Endothelial cell of umbilical vein (primary cell): ENCODE measurements at regions not wholly inside any gene's neighbourhood (a gene's known extent, or its start where the extent isn't known, plus 50 kb on each side); places are given as distances from the start of the nearest gene placed in this dataset.

Source experiments
- BruUV-seq: library from RNA; stranded (reverse); fragments of 400-500 nt; replicated peaks from 2 replicates; lab custom pipeline; 2021; lab: Mats Ljungman, UMichigan
- CTCF ChIA-PET: fragments of 300-600, 350-600 bp; sonication (Branson Sonifier 250); formaldehyde crosslinking; loops from one replicate; lab custom pipeline; 2021; ENCODE audit warnings: antibody characterized with exemption, inconsistent platforms; lab: Charles Lee
- POLR2A ChIA-PET: fragments of 300-600, 350-600 bp; sonication (Branson Sonifier 250); formaldehyde crosslinking; loops from one replicate; lab custom pipeline; 2021; ENCODE audit warnings: antibody characterized with exemption, inconsistent platforms; lab: Charles Lee
- DNase-seq: peaks from one replicate; pipeline ENCODE4 v3.0.0-alpha.2; 2011; ENCODE audit warnings: low read depth, low spot score
- FAIRE-seq: peaks from 2 replicates; lab custom pipeline; 2011; peaks lifted over from hg19 to GRCh38; lab: Jason Lieb, UNC
- H2AFZ ChIP-seq: 2 replicates; pipeline ENCODE4 v1.6.0; 2012; ENCODE audit warnings: low read depth, low read length, control low read depth, inconsistent platforms
- H3K27ac ChIP-seq: 2 replicates; pipeline ENCODE4 v1.5.1; 2011; ENCODE audit warnings: low read depth, mild to moderate bottlenecking, control low read depth, low read length, moderate library complexity; ENCODE audit not compliant: insufficient read depth
- H3K27me3 ChIP-seq, 2 experiments: 2 replicates each; pipeline versions ENCODE4 v1.6.0 to v1.6.1; 2011; ENCODE audit warnings: low read length in 2 of 2, mixed read lengths in 1 of 2; ENCODE audit not compliant: control insufficient read depth in 2 of 2, insufficient read depth in 2 of 2
- H3K36me3 ChIP-seq, 2 experiments: 2 replicates in 1 of 2; 3 replicates in 1 of 2; pipeline ENCODE4 v1.5.1; 2011; ENCODE audit warnings: low read length in 2 of 2, mild to moderate bottlenecking in 1 of 2, moderate library complexity in 1 of 2; ENCODE audit not compliant: control insufficient read depth in 2 of 2, insufficient read depth in 2 of 2; ENCODE audit errors: extremely low read depth in 1 of 2
- H3K4me1 ChIP-seq: 3 replicates; pipeline ENCODE4 v1.5.1; 2011; ENCODE audit warnings: mild to moderate bottlenecking, low read length; ENCODE audit not compliant: control insufficient read depth, insufficient read depth; ENCODE audit errors: extremely low read depth
- H3K4me2 ChIP-seq: 2 replicates; pipeline ENCODE4 v1.6.1; 2011; ENCODE audit warnings: low read length, control low read depth, mixed read lengths; ENCODE audit not compliant: insufficient read depth
- H3K4me3 ChIP-seq, 3 experiments: fragments of 200-600 bp in 1 of 3; sonication (generic), shearing (Covaris generic) in 1 of 3; replicated peaks in 1 of 3; 2 replicates each; pipeline ENCODE4 v1.5.1; 2011 to 2016; ENCODE audit warnings: control low read depth in 3 of 3, low read length in 3 of 3, mild to moderate bottlenecking in 2 of 3, inconsistent platforms in 1 of 3, low read depth in 1 of 3, moderate library complexity in 1 of 3; ENCODE audit not compliant: insufficient read depth in 1 of 3
- H3K79me2 ChIP-seq: 2 replicates; pipeline ENCODE4 v1.6.0; 2012; ENCODE audit warnings: low read length, inconsistent platforms; ENCODE audit not compliant: control insufficient read depth, insufficient read depth
- H3K9ac ChIP-seq: replicated peaks from 2 replicates; pipeline ENCODE3; 2011; ENCODE audit warnings: low read length, control low read depth; ENCODE audit not compliant: insufficient read depth; ENCODE audit errors: extremely low read depth
- H3K9me1 ChIP-seq: replicated peaks from 3 replicates; pipeline ENCODE4 v1.6.0; 2011; ENCODE audit warnings: mild to moderate bottlenecking, low read length; ENCODE audit not compliant: control insufficient read depth, insufficient read depth; ENCODE audit errors: extremely low read depth
- H3K9me3 ChIP-seq: replicated peaks from 2 replicates; pipeline ENCODE4 v1.5.1; 2012; ENCODE audit warnings: low read length, inconsistent platforms; ENCODE audit not compliant: control insufficient read depth, insufficient read depth
- H4K20me1 ChIP-seq: replicated peaks from 2 replicates; pipeline ENCODE3; 2011; ENCODE audit warnings: mild to moderate bottlenecking, low read length; ENCODE audit not compliant: control insufficient read depth, insufficient read depth; ENCODE audit errors: extremely low read depth
- FOS ChIP-seq: IDR thresholded peaks from 2 replicates; pipeline ENCODE4 v1.6.1; 2011; ENCODE audit warnings: mild to moderate bottlenecking, low read length, moderate library complexity, borderline replicate concordance; ENCODE audit not compliant: insufficient read depth
- GATA2 ChIP-seq: IDR thresholded peaks from 2 replicates; pipeline ENCODE4 v1.7.0; 2011; ENCODE audit warnings: low read depth, mild to moderate bottlenecking, moderate library complexity, mixed read lengths, low read length; ENCODE audit not compliant: insufficient read length, insufficient read depth
- JUN ChIP-seq: IDR thresholded peaks from 2 replicates; pipeline ENCODE4 v1.6.1; 2011; ENCODE audit warnings: borderline replicate concordance, low read depth; ENCODE audit not compliant: insufficient read length, insufficient read depth
- MYC ChIP-seq: IDR thresholded peaks from one replicate; pipeline ENCODE4 v1.6.1; 2011; ENCODE audit warnings: mild to moderate bottlenecking, low read depth, low read length
- dilution Hi-C: fragments of 300-500 bp; cut with MboI; formaldehyde crosslinking; loops from one replicate; pipeline ENCODE4 v1.15.0; 2019; ENCODE audit warnings: low sequenced_read_pairs; ENCODE audit not compliant: extremely low pct_ligation_motif_present
- intact Hi-C: fragments of 100-400 bp; cut with micrococcal nuclease; formaldehyde crosslinking; loops from one replicate; pipeline ENCODE4 v1.10.0; 2022
- TF ChIP-seq, protein P1 (sequence below): IDR thresholded peaks from 2 replicates; pipeline ENCODE4 v1.6.1; 2011; ENCODE audit not compliant: insufficient read depth, insufficient read length
- TF ChIP-seq, protein P2 (sequence below), 2 donors: IDR thresholded peaks; 1 replicate in 1 of 2; 2 replicates in 1 of 2; pipeline ENCODE4 v1.5.1; 2011; ENCODE audit warnings: low read length in 2 of 2, mild to moderate bottlenecking in 2 of 2, moderate library complexity in 2 of 2, control low read depth in 1 of 2, inconsistent platforms in 1 of 2, low read depth in 1 of 2; ENCODE audit not compliant: insufficient read depth in 1 of 2; ENCODE audit errors: extremely low read depth in 1 of 2

DNA sequence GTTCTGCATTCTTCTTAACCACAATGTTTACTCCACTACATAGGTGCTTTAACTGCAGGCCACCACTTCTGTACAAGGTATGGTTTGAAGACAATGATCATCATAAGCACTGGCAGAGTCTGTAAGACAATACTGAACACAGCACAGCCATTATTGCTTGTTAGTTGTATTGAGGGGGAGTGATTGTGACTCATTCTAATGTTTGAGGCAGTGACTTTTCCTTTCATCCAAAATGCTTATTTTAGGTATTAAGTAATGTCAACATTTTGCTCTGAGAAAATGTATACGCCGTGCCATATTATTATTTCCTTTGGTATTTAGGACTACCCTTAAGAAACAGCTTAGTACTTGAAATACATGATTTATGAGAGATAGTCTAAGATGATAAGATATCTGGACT, 618.2 kb upstream of the ZNF717 start:
- no peak overlapping the region for H3K9ac ChIP-seq
- H2AFZ ChIP-seq = no peak overlapping the region
- no peaks in the 10 kb centered on the region for H3K27me3 ChIP-seq
- H3K4me1 ChIP-seq = no peaks in the 10 kb centered on the region
- BruUV-seq = no TSS peak
- TF ChIP-seq MYC = no peak
- no peak overlapping the region for H3K27ac ChIP-seq
- POLR2A ChIA-PET = no interaction called here
- H3K36me3 ChIP-seq = no peaks in the 10 kb centered on the region
- DNase-seq = no peak
- CTCF ChIA-PET = no interaction called here
- dilution Hi-C loops (no loop called here), intact Hi-C loops (no loop called here)
- no peaks in the 10 kb centered on the region for H3K79me2 ChIP-seq
- no peak overlapping the region for H3K4me3 ChIP-seq
- peaks cover 2% of the 10 kb centered on the region for H3K9me3 ChIP-seq
- no peak for FAIRE-seq
- H3K9me1 ChIP-seq = no peaks in the 10 kb centered on the region
- no peaks in the 10 kb centered on the region for H4K20me1 ChIP-seq
- no peak overlapping the region for H3K4me2 ChIP-seq

DNA sequence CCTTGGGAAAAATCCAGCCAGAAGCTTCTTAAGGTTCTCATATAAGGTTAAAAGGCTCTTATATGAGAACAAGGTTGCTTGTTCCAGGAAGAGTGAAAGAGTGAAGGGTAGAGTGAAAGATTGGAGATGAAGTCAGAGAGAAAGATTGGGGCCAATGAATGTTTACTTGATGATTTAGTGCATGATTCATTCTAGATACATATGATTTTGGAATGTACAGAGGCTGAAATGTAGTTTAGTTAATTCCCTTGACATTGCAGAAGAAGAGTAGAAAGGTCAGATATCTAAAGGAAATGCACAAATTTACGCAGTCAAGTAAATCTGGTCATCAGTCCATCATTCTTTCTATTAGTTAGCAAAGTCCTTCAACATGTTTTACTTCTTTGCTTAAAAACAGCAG, 619.8 kb upstream of the ZNF717 start:
- DNase-seq (no peak), FAIRE-seq (no peak)
- Histone ChIP-seq H3K9ac (no peak overlapping the region), H4K20me1 (no peaks in the 10 kb centered on the region), H3K36me3 (no peaks in the 10 kb centered on the region), H3K27ac (no peak overlapping the region), H3K4me1 (no peaks in the 10 kb centered on the region), H3K9me1 (no peaks in the 10 kb centered on the region), H2AFZ (no peak overlapping the region), H3K4me3 (no peak overlapping the region), H3K4me2 (no peak overlapping the region), H3K27me3 (no peaks in the 10 kb centered on the region), H3K79me2 (no peaks in the 10 kb centered on the region), H3K9me3 (peaks cover 2% of the 10 kb centered on the region)
- TF ChIP-seq FOS (no peak), GATA2 (no peak), JUN (no peak)
- TF ChIP-seq, protein P1, sequence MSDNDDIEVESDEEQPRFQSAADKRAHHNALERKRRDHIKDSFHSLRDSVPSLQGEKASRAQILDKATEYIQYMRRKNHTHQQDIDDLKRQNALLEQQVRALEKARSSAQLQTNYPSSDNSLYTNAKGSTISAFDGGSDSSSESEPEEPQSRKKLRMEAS = no peak
- TF ChIP-seq, protein P2, sequence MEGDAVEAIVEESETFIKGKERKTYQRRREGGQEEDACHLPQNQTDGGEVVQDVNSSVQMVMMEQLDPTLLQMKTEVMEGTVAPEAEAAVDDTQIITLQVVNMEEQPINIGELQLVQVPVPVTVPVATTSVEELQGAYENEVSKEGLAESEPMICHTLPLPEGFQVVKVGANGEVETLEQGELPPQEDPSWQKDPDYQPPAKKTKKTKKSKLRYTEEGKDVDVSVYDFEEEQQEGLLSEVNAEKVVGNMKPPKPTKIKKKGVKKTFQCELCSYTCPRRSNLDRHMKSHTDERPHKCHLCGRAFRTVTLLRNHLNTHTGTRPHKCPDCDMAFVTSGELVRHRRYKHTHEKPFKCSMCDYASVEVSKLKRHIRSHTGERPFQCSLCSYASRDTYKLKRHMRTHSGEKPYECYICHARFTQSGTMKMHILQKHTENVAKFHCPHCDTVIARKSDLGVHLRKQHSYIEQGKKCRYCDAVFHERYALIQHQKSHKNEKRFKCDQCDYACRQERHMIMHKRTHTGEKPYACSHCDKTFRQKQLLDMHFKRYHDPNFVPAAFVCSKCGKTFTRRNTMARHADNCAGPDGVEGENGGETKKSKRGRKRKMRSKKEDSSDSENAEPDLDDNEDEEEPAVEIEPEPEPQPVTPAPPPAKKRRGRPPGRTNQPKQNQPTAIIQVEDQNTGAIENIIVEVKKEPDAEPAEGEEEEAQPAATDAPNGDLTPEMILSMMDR (IDR thresholded peaks at IDR 0.05; ENCODE audit: extremely low read depth in 1 of 2, insufficient read depth in 1 of 2, low read depth in 1 of 2, low read length in 2 of 2) = no peak
- dilution Hi-C loops (no loop called here), intact Hi-C loops (no loop called here)
- POLR2A ChIA-PET = no interaction called here
- CTCF ChIA-PET = no interaction called here
- BruUV-seq = no TSS peak
